ENCODE measurements at regions not wholly inside any gene's neighbourhood (a gene's known extent, or its start where the extent isn't known, plus 50 kb on each side); places are given as distances from the start of the nearest gene placed in this dataset.

DNA sequence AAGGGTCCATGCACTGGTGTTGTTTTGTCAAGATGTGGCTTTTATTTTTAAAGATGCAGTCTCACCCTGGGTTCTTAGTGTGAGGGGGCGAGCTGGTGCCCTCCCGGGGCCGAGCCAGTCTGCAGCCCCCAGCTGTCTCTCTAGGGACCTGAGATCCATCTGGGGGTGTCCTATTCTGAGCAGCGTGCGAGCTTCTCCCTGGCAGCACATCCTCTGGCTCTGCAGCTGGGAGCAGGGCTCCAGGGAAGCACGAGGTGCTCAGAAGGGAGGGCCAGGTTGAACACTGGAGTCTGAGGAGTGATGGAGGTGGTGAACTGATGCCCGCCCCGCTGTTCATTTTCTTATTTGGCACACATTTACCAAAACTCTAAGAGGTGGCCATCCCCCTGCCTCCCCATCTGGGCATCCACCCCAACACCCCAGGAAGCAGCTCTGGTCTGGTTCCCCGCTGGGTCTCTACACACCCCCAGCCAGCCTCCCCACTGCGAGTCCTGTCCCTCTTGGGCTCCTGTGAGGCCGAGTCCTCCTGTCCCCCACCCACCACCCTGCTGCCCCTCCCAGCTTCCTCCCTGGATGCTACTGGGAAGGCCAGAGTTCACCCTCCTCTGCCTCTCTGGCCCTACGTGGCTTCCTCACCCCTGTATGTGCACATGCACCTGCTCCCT is 956.4 kb downstream of the BRD1 start:
- ChIA-PET POLR2A (no interaction called here), CTCF (interaction anchor here (0.5 kb wide), 1 partner anchor 559 kb away, joined by 3 read pairs; no protein-coding TSS in a partner anchor)
- TF ChIP-seq ZNF292 (tag by site-specific recombination; IDR thresholded peaks at IDR 0.05; ENCODE audit: borderline replicate concordance, low read depth): no peak
- TF ChIP-seq ZNF239 (tag by site-specific recombination; IDR thresholded peaks at IDR 0.05): no peak
- no peak for TF ChIP-seq ZNF530 (tag by site-specific recombination; IDR thresholded peaks at IDR 0.05; ENCODE audit: low read depth)
- TF ChIP-seq ZNF311 (tag by site-specific recombination; IDR thresholded peaks at IDR 0.05; ENCODE audit: borderline replicate concordance): no peak
- no peak for TF ChIP-seq ZNF529 (tag by site-specific recombination; IDR thresholded peaks at IDR 0.05; ENCODE audit: insufficient replicate concordance)
- no peak overlapping the region for H3K4me3 ChIP-seq (ENCODE audit: low read depth, low read length)
- H3K27ac ChIP-seq (ENCODE audit: extremely low read depth, low read depth, low read length): no peak overlapping the region
- H3K9me3 ChIP-seq (ENCODE audit: control insufficient read depth, insufficient read depth, low read depth, low read length): no peaks in the 10 kb centered on the region
- H3K4me1 ChIP-seq (ENCODE audit: control insufficient read depth, insufficient read depth, low read length): no peaks in the 10 kb centered on the region
- no peaks in the 10 kb centered on the region for H3K36me3 ChIP-seq (ENCODE audit: control insufficient read depth in 2 of 2, insufficient read depth in 1 of 2, low read length in 2 of 2)

DNA sequence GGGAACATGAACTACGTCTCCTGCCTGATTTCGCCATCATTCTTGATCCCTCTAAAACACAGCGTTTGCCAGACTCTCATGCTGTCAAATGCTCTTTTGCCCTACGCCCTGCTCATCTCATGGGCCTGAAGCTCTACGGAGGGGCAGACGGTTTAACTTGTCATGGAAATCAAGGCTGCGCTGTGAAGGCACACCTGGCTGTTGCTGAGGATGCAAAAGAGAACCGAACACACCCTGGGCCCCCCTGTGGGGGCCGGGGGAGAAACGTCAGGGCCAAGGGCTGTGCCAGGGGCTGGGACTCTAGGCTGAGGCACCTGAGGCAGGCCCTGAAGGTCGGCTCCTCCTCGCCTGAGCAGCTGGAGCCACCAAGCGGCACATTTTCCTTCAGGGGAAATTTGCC is 957.2 kb downstream of the BRD1 start:
- Histone ChIP-seq H3K4me1 (ENCODE audit: control insufficient read depth, insufficient read depth, low read length) (no peaks in the 10 kb centered on the region), H3K9me3 (ENCODE audit: control insufficient read depth, insufficient read depth, low read depth, low read length) (no peaks in the 10 kb centered on the region), H3K27ac (ENCODE audit: extremely low read depth, low read depth, low read length) (no peak overlapping the region), H3K4me3 (ENCODE audit: low read depth, low read length) (no peak overlapping the region), H3K36me3 (ENCODE audit: control insufficient read depth in 2 of 2, insufficient read depth in 1 of 2, low read length in 2 of 2) (no peaks in the 10 kb centered on the region)
- TF ChIP-seq, protein P1, sequence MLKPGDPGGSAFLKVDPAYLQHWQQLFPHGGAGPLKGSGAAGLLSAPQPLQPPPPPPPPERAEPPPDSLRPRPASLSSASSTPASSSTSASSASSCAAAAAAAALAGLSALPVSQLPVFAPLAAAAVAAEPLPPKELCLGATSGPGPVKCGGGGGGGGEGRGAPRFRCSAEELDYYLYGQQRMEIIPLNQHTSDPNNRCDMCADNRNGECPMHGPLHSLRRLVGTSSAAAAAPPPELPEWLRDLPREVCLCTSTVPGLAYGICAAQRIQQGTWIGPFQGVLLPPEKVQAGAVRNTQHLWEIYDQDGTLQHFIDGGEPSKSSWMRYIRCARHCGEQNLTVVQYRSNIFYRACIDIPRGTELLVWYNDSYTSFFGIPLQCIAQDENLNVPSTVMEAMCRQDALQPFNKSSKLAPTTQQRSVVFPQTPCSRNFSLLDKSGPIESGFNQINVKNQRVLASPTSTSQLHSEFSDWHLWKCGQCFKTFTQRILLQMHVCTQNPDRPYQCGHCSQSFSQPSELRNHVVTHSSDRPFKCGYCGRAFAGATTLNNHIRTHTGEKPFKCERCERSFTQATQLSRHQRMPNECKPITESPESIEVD (tag by site-specific recombination; IDR thresholded peaks at IDR 0.05): no peak
- no peak for TF ChIP-seq ZNF654 (tag by site-specific recombination; IDR thresholded peaks at IDR 0.05; ENCODE audit: low read depth)
- TF ChIP-seq, protein P2, sequence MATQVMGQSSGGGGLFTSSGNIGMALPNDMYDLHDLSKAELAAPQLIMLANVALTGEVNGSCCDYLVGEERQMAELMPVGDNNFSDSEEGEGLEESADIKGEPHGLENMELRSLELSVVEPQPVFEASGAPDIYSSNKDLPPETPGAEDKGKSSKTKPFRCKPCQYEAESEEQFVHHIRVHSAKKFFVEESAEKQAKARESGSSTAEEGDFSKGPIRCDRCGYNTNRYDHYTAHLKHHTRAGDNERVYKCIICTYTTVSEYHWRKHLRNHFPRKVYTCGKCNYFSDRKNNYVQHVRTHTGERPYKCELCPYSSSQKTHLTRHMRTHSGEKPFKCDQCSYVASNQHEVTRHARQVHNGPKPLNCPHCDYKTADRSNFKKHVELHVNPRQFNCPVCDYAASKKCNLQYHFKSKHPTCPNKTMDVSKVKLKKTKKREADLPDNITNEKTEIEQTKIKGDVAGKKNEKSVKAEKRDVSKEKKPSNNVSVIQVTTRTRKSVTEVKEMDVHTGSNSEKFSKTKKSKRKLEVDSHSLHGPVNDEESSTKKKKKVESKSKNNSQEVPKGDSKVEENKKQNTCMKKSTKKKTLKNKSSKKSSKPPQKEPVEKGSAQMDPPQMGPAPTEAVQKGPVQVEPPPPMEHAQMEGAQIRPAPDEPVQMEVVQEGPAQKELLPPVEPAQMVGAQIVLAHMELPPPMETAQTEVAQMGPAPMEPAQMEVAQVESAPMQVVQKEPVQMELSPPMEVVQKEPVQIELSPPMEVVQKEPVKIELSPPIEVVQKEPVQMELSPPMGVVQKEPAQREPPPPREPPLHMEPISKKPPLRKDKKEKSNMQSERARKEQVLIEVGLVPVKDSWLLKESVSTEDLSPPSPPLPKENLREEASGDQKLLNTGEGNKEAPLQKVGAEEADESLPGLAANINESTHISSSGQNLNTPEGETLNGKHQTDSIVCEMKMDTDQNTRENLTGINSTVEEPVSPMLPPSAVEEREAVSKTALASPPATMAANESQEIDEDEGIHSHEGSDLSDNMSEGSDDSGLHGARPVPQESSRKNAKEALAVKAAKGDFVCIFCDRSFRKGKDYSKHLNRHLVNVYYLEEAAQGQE (tag by site-specific recombination; IDR thresholded peaks at IDR 0.05): no peak
- TF ChIP-seq ZNF830 (tag by site-specific recombination; IDR thresholded peaks at IDR 0.05; ENCODE audit: low read depth): no peak
- TF ChIP-seq ZNF132 (tag by site-specific recombination; IDR thresholded peaks at IDR 0.05; ENCODE audit: borderline replicate concordance): no peak
- no peak for TF ChIP-seq ZNF433 (tag by site-specific recombination; IDR thresholded peaks at IDR 0.05; ENCODE audit: low read depth)
- TF ChIP-seq, protein P3, sequence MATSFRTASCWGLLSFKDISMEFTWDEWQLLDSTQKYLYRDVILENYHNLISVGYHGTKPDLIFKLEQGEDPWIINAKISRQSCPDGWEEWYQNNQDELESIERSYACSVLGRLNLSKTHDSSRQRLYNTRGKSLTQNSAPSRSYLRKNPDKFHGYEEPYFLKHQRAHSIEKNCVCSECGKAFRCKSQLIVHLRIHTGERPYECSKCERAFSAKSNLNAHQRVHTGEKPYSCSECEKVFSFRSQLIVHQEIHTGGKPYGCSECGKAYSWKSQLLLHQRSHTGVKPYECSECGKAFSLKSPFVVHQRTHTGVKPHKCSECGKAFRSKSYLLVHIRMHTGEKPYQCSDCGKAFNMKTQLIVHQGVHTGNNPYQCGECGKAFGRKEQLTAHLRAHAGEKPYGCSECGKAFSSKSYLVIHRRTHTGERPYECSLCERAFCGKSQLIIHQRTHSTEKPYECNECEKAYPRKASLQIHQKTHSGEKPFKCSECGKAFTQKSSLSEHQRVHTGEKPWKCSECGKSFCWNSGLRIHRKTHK (tag by site-specific recombination; IDR thresholded peaks at IDR 0.05): no peak
- TF ChIP-seq RBAK (tag by site-specific recombination; IDR thresholded peaks at IDR 0.05): no peak
- TF ChIP-seq ZNF747 (tag by site-specific recombination; IDR thresholded peaks at IDR 0.05): no peak
- no peak for TF ChIP-seq KLF10 (tag by site-specific recombination; IDR thresholded peaks at IDR 0.05)
- no peak for TF ChIP-seq ZNF202 (tag by site-specific recombination; IDR thresholded peaks at IDR 0.05; ENCODE audit: borderline replicate concordance)
- TF ChIP-seq, protein P4, sequence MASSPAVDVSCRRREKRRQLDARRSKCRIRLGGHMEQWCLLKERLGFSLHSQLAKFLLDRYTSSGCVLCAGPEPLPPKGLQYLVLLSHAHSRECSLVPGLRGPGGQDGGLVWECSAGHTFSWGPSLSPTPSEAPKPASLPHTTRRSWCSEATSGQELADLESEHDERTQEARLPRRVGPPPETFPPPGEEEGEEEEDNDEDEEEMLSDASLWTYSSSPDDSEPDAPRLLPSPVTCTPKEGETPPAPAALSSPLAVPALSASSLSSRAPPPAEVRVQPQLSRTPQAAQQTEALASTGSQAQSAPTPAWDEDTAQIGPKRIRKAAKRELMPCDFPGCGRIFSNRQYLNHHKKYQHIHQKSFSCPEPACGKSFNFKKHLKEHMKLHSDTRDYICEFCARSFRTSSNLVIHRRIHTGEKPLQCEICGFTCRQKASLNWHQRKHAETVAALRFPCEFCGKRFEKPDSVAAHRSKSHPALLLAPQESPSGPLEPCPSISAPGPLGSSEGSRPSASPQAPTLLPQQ (tag by site-specific recombination; IDR thresholded peaks at IDR 0.05): no peak
- no peak for TF ChIP-seq ZNF621 (tag by site-specific recombination; IDR thresholded peaks at IDR 0.05)
- CTCF ChIA-PET: no interaction called here
- POLR2A ChIA-PET: no interaction called here
